WTC11 (cell line): ENCODE measurements at regions not wholly inside any gene's neighbourhood (a gene's known extent, or its start where the extent isn't known, plus 50 kb on each side); places are given as distances from the start of the nearest gene placed in this dataset.
A peak's percentile ranks its signal among the peaks of the same experiment; 100 is the strongest.

Experiments used
- ATAC-seq: fragments of 200-7000 bp; cut with Tn5 transposase; 2 replicates; pipeline ENCODE4 v1.10.0; 2021; ENCODE audit warnings: mild to moderate bottlenecking, moderate library complexity
- CTCF ChIA-PET: fragments of 300-600 bp; sonication (Branson Sonifier 250); formaldehyde crosslinking; loops from one replicate; lab custom pipeline; 2021; ENCODE audit warnings: antibody characterized with exemption; lab: Charles Lee
- POLR2A ChIA-PET: fragments of 350-600 bp; sonication (Branson Sonifier 250); formaldehyde crosslinking; loops from one replicate; lab custom pipeline; 2021; ENCODE audit warnings: antibody characterized with exemption; lab: Charles Lee
- DNase-seq: peaks from one replicate; pipeline ENCODE4 v3.0.0; 2021; ENCODE audit warnings: low spot score
- H3K27ac Mint-ChIP-seq: 2 replicates; pipeline ENCODE4 v1.8.0; 2021; ENCODE audit warnings: mixed read lengths
- H3K27me3 Mint-ChIP-seq: 2 replicates; pipeline ENCODE4 v1.8.0; 2021; ENCODE audit warnings: low read depth, mild to moderate bottlenecking, moderate library complexity, mixed read lengths
- H3K36me3 Mint-ChIP-seq: 2 replicates; pipeline ENCODE4 v1.8.0; 2021; ENCODE audit warnings: mixed read lengths
- H3K4me1 Mint-ChIP-seq: 2 replicates; pipeline ENCODE4 v1.8.0; 2022; ENCODE audit warnings: mixed read lengths
- H3K4me3 Mint-ChIP-seq: 2 replicates; pipeline ENCODE4 v1.8.0; 2021; ENCODE audit warnings: mild to moderate bottlenecking, moderate library complexity, mixed read lengths
- H3K9me3 Mint-ChIP-seq: 2 replicates; pipeline ENCODE4 v1.8.0; 2021; ENCODE audit warnings: mixed read lengths
- ATF1 ChIP-seq: sonication (generic); formaldehyde crosslinking; IDR thresholded peaks from 2 replicates; pipeline ENCODE4 v1.8.1; 2023; ENCODE audit warnings: mild to moderate bottlenecking, moderate library complexity, missing genetic modification reagents
- ATF3 ChIP-seq: sonication (generic); formaldehyde crosslinking; conservative IDR thresholded peaks from 2 replicates; pipeline ENCODE4 v1.8.1; 2022; ENCODE audit warnings: mild to moderate bottlenecking, missing genetic modification reagents
- CREB1 ChIP-seq: sonication (generic); formaldehyde crosslinking; IDR thresholded peaks from 2 replicates; pipeline ENCODE4 v1.8.0; 2023; ENCODE audit warnings: mild to moderate bottlenecking, missing genetic modification reagents
- ERG ChIP-seq: fragments of 250-450 bp; sonication (Bioruptor Pico); IDR thresholded peaks from 2 replicates; pipeline ENCODE4 v1.8.0; 2021; ENCODE audit warnings: mild to moderate bottlenecking
- ESRRA ChIP-seq: sonication (generic); formaldehyde crosslinking; IDR thresholded peaks from 2 replicates; pipeline ENCODE4 v1.8.1; 2022; ENCODE audit warnings: mild to moderate bottlenecking, missing genetic modification reagents, borderline replicate concordance
- FOXK1 ChIP-seq: sonication (generic); formaldehyde crosslinking; IDR thresholded peaks from 2 replicates; pipeline ENCODE4 v1.8.0; 2022; ENCODE audit warnings: mild to moderate bottlenecking, moderate library complexity, missing genetic modification reagents
- GTF2I ChIP-seq: fragments of 250-450 bp; sonication (Bioruptor Pico); conservative IDR thresholded peaks from 2 replicates; pipeline ENCODE4 v1.4.0; 2021; ENCODE audit warnings: mild to moderate bottlenecking
- MYBL2 ChIP-seq: sonication (generic); formaldehyde crosslinking; IDR thresholded peaks from 2 replicates; pipeline ENCODE4 v1.8.1; 2023; ENCODE audit warnings: mild to moderate bottlenecking, moderate library complexity, missing genetic modification reagents
- PRRX2 ChIP-seq: fragments of 250-450 bp; sonication (Bioruptor Pico); IDR thresholded peaks from 2 replicates; pipeline ENCODE4 v1.8.0; 2021; ENCODE audit warnings: mild to moderate bottlenecking
- SMAD3 ChIP-seq: sonication (generic); formaldehyde crosslinking; IDR thresholded peaks from 2 replicates; pipeline ENCODE4 v1.8.0; 2022; ENCODE audit warnings: missing genetic modification reagents, mild to moderate bottlenecking, borderline replicate concordance
- STAT6 ChIP-seq: sonication (generic); formaldehyde crosslinking; conservative IDR thresholded peaks from 2 replicates; pipeline ENCODE4 v1.8.1; 2023; ENCODE audit warnings: mild to moderate bottlenecking, low read depth, missing genetic modification reagents, moderate library complexity
- TEAD4 ChIP-seq: sonication (generic); formaldehyde crosslinking; IDR thresholded peaks from 2 replicates; pipeline ENCODE4 v1.8.0; 2022; ENCODE audit warnings: mild to moderate bottlenecking, missing genetic modification reagents
- TP53 ChIP-seq: sonication (generic); formaldehyde crosslinking; IDR thresholded peaks from 2 replicates; pipeline ENCODE4 v1.8.1; 2023; ENCODE audit warnings: mild to moderate bottlenecking, missing genetic modification reagents
- ZBTB21 ChIP-seq: sonication (generic); formaldehyde crosslinking; IDR thresholded peaks from 2 replicates; pipeline ENCODE4 v1.8.1; 2023; ENCODE audit warnings: mild to moderate bottlenecking, missing genetic modification reagents, borderline replicate concordance
- ZNF121 ChIP-seq: sonication (generic); formaldehyde crosslinking; IDR thresholded peaks from 2 replicates; pipeline ENCODE4 v1.8.0; 2023; ENCODE audit warnings: missing genetic modification reagents
- ZNF138 ChIP-seq: sonication (generic); formaldehyde crosslinking; conservative IDR thresholded peaks from 2 replicates; pipeline ENCODE4 v1.8.1; 2022; ENCODE audit warnings: mild to moderate bottlenecking, moderate library complexity, missing genetic modification reagents
- ZNF219 ChIP-seq: sonication (generic); formaldehyde crosslinking; IDR thresholded peaks from 2 replicates; pipeline ENCODE4 v1.8.0; 2023; ENCODE audit warnings: missing genetic modification reagents, mild to moderate bottlenecking, borderline replicate concordance
- ZNF281 ChIP-seq: sonication (generic); formaldehyde crosslinking; IDR thresholded peaks from 2 replicates; pipeline ENCODE4 v1.8.0; 2023; ENCODE audit warnings: mild to moderate bottlenecking, missing genetic modification reagents
- ZNF396 ChIP-seq: fragments of 250-450 bp; sonication (Bioruptor Pico); IDR thresholded peaks from 2 replicates; pipeline ENCODE4 v1.8.0; 2021; ENCODE audit warnings: mild to moderate bottlenecking, moderate library complexity, borderline replicate concordance
- ZNF416 ChIP-seq: fragments of 250-450 bp; sonication (Bioruptor Pico); IDR thresholded peaks from 2 replicates; pipeline ENCODE4 v1.9.0; 2021; ENCODE audit warnings: mild to moderate bottlenecking, inconsistent platforms
- ZNF671 ChIP-seq: fragments of 250-450 bp; sonication (Bioruptor Pico); IDR thresholded peaks from 2 replicates; pipeline ENCODE4 v1.8.0; 2021; ENCODE audit warnings: mild to moderate bottlenecking

- H3K9me3 Mint-ChIP-seq: peaks cover 4% of the 10 kb centered on the region; the same call in 1 of the 2 replicates
- no peaks in the 10 kb centered on the region for H3K36me3 Mint-ChIP-seq
- no peaks in the 10 kb centered on the region for H3K27me3 Mint-ChIP-seq
- peaks cover 2% of the 10 kb centered on the region for H3K4me1 Mint-ChIP-seq
- no peak overlapping the region for H3K4me3 Mint-ChIP-seq
- POLR2A ChIA-PET: no interaction called here
- H3K27ac Mint-ChIP-seq: no peak overlapping the region
- TF ChIP-seq ZNF281 (CRISPR knock-in tag): no peak
- no peak for TF ChIP-seq TP53
- no peak for TF ChIP-seq ZNF219
- TF ChIP-seq, all 79 proteins: peak for 0
- ATAC-seq (no peak; the same call in 1 of the 2 replicates), DNase-seq (no peak)
- CTCF ChIA-PET: no interaction called here
Observed at GRCh38 chr1:221419513-221420095, 322.3 kb downstream of the DUSP10 start.

- Mint-ChIP-seq H3K27ac (no peak overlapping the region), H3K27me3 (no peaks in the 10 kb centered on the region; the same call in 1 of the 2 replicates), H3K36me3 (peaks cover 24% of the 10 kb centered on the region), H3K4me1 (peaks cover 8% of the 10 kb centered on the region), H3K9me3 (peaks cover 32% of the 10 kb centered on the region), H3K4me3 (no peak overlapping the region)
- ChIA-PET CTCF (no interaction called here), POLR2A (no interaction called here)
- DNase-seq (no peak), ATAC-seq (no peak)
- TF ChIP-seq TEAD4 (CRISPR knock-in tag) (no peak), ATF3 (CRISPR knock-in tag) (no peak), ZNF396 (no peak)
Observed at GRCh38 chr1:221429264-221429663, 312.6 kb downstream of the DUSP10 start.

- Mint-ChIP-seq H3K36me3 (peaks cover 17% of the 10 kb centered on the region), H3K4me1 (peaks cover 8% of the 10 kb centered on the region), H3K4me3 (no peak overlapping the region), H3K27ac (no peak overlapping the region), H3K27me3 (no peaks in the 10 kb centered on the region; the same call in 1 of the 2 replicates), H3K9me3 (peaks cover 25% of the 10 kb centered on the region)
- POLR2A ChIA-PET: no interaction called here
- CTCF ChIA-PET: interaction anchor here (1.1 to 2.7 kb wide), 4 partner anchors 48 to 617 kb away, joined by 3 to 29 read pairs (median 4); no protein-coding TSS in a partner anchor
- DNase-seq: no peak
- TF ChIP-seq GTF2I (CRISPR knock-in tag): no peak
- TF ChIP-seq PRRX2 (CRISPR knock-in tag): no peak
- TF ChIP-seq ZNF121: no peak
- no peak for TF ChIP-seq ERG (CRISPR knock-in tag)
- TF ChIP-seq ZBTB21 (CRISPR knock-in tag): no peak
- TF ChIP-seq MYBL2 (CRISPR knock-in tag): no peak
- no peak for TF ChIP-seq TP53
- no peak for TF ChIP-seq ZNF138 (CRISPR knock-in tag)
- ATAC-seq: peak; percentile 58
Observed at GRCh38 chr1:221430152-221430960, 311.5 kb downstream of the DUSP10 start.

- no peak for DNase-seq
- no peaks in the 10 kb centered on the region; the same call in 1 of the 2 replicates for H3K27me3 Mint-ChIP-seq
- H3K27ac Mint-ChIP-seq: no peak overlapping the region
- peaks cover 17% of the 10 kb centered on the region for H3K9me3 Mint-ChIP-seq
- POLR2A ChIA-PET: no interaction called here
- no peak overlapping the region for H3K4me3 Mint-ChIP-seq
- ATAC-seq: no peak
- peaks cover 10% of the 10 kb centered on the region for H3K36me3 Mint-ChIP-seq
- CTCF ChIA-PET: interaction anchor here (1.5 to 2.7 kb wide), 3 partner anchors 47 to 167 kb away, joined by 3 to 29 read pairs (median 4); no protein-coding TSS in a partner anchor
- H3K4me1 Mint-ChIP-seq: peaks cover 15% of the 10 kb centered on the region
- no peak for TF ChIP-seq STAT6 (CRISPR knock-in tag)
- TF ChIP-seq GTF2I (CRISPR knock-in tag): no peak
- no peak for TF ChIP-seq SMAD3 (CRISPR knock-in tag)
- TF ChIP-seq ZNF416 (CRISPR knock-in tag): no peak
- TF ChIP-seq ESRRA: no peak
- no peak for TF ChIP-seq CREB1 (CRISPR knock-in tag)
- no peak for TF ChIP-seq FOXK1 (CRISPR knock-in tag)
- TF ChIP-seq MYBL2 (CRISPR knock-in tag): no peak
- TF ChIP-seq TP53: no peak
- TF ChIP-seq ATF1 (CRISPR knock-in tag): no peak
- TF ChIP-seq ZNF671 (CRISPR knock-in tag): no peak
- no peak for TF ChIP-seq TEAD4 (CRISPR knock-in tag)
Observed at GRCh38 chr1:221431068-221431651, 310.7 kb downstream of the DUSP10 start.
